GM12878 (cell line): ENCODE measurements at regions not wholly inside any gene's neighbourhood (a gene's known extent, or its start where the extent isn't known, plus 50 kb on each side); places are given as distances from the start of the nearest gene placed in this dataset.

Experiments used
- ATAC-seq: fragments of 200-7000 bp; cut with Tn5 transposase; 3 replicates; pipeline ENCODE4 v1.9.1; 2020; ENCODE audit warnings: mild to moderate bottlenecking, moderate library complexity
- BruUV-seq: library from RNA; stranded (reverse); fragments of 400-500 nt; replicated peaks from 2 replicates; lab custom pipeline; 2021; lab: Mats Ljungman, UMichigan
- CTCF ChIA-PET: fragments of 300-600 bp; sonication (Branson Sonifier 250); formaldehyde crosslinking; extraction: SDS; loops from one replicate; lab custom pipeline; 2021; ENCODE audit warnings: inconsistent platforms; lab: Yijun Ruan, JAX
- POLR2A ChIA-PET: fragments of 350-600 bp; formaldehyde crosslinking; extraction: SDS; loops from one replicate; lab custom pipeline; 2021; ENCODE audit warnings: inconsistent platforms; lab: Charles Lee
- RAD21 ChIA-PET: fragments of 300-600 bp; sonication (Branson Sonifier 250); formaldehyde crosslinking; loops from one replicate; lab custom pipeline; 2023; ENCODE audit warnings: antibody characterized with exemption; ENCODE audit not compliant: unreplicated experiment; lab: Charles Lee
- SMC1A ChIA-PET: fragments of 300-600 bp; sonication (Branson Sonifier 250); formaldehyde crosslinking; loops from one replicate; lab custom pipeline; 2023; ENCODE audit not compliant: unreplicated experiment, uncharacterized antibody; lab: Charles Lee
- DNase-seq: peaks from one replicate; pipeline ENCODE4 v3.0.0-alpha.2; 2011; ENCODE audit warnings: low read depth, low spot score
- FAIRE-seq: peaks from 3 replicates; lab custom pipeline; 2011; peaks lifted over from hg19 to GRCh38; lab: Jason Lieb, UNC
- H2AFZ ChIP-seq: 2 replicates; pipeline ENCODE4 v1.6.0; 2011; ENCODE audit warnings: low read depth, low read length, control low read depth; ENCODE audit not compliant: control insufficient read depth
- H3K27ac ChIP-seq: 2 replicates; pipeline ENCODE4 v1.5.1; 2011; ENCODE audit warnings: control low read depth; ENCODE audit not compliant: control insufficient read depth, insufficient read depth
- H3K27me3 ChIP-seq, 2 experiments: replicated peaks in 1 of 2; 2 replicates each; pipeline versions ENCODE4 v1.6.0 to v1.6.1; 2011; ENCODE audit warnings: low read length in 1 of 2; ENCODE audit not compliant: control insufficient read depth in 2 of 2, insufficient read depth in 2 of 2
- H3K36me3 ChIP-seq, 2 experiments: 2 replicates each; pipeline ENCODE4 v1.5.1; 2011; ENCODE audit warnings: low read length in 1 of 2; ENCODE audit not compliant: control insufficient read depth in 2 of 2, insufficient read depth in 2 of 2
- H3K4me1 ChIP-seq: 2 replicates; pipeline ENCODE4 v1.6.1; 2011; ENCODE audit warnings: mild to moderate bottlenecking, low read length, moderate library complexity, mixed read lengths; ENCODE audit not compliant: control insufficient read depth, insufficient read depth
- H3K4me2 ChIP-seq: 2 replicates; pipeline ENCODE4 v1.6.0; 2011; ENCODE audit warnings: control low read depth; ENCODE audit not compliant: control insufficient read depth, insufficient read depth
- H3K4me3 ChIP-seq: fragments of 200-600 bp; sonication (generic); 2 replicates; pipeline ENCODE4 v1.5.1; 2016
- H3K79me2 ChIP-seq: 2 replicates; pipeline ENCODE4 v1.6.0; 2011; ENCODE audit warnings: low read length; ENCODE audit not compliant: control insufficient read depth, insufficient read depth
- H3K9ac ChIP-seq: 2 replicates; pipeline ENCODE4 v1.8.0; 2011; ENCODE audit warnings: low read length, control low read depth, mixed read lengths; ENCODE audit not compliant: control insufficient read depth, insufficient read depth
- H3K9me3 ChIP-seq: replicated peaks from 3 replicates; pipeline ENCODE4 v1.5.1; 2011; ENCODE audit warnings: mild to moderate bottlenecking, low read length; ENCODE audit not compliant: control insufficient read depth, insufficient read depth
- H4K20me1 ChIP-seq: 2 replicates; pipeline ENCODE4 v1.6.0; 2011; ENCODE audit not compliant: control insufficient read depth, insufficient read depth
- BCL11A ChIP-seq: IDR thresholded peaks from 2 replicates; pipeline ENCODE4 v1.6.1; 2011; ENCODE audit warnings: low read depth, low read length
- BHLHE40 ChIP-seq, 2 experiments: fragments of 450-650 bp in 1 of 2; IDR thresholded peaks; 2 replicates each; pipeline ENCODE4 v1.6.1; 2011 to 2017; ENCODE audit warnings: low read depth in 2 of 2, borderline replicate concordance in 1 of 2, improper control_type of control experiment in 1 of 2, low read length in 1 of 2, mild to moderate bottlenecking in 1 of 2
- EED ChIP-seq: sonication (generic); IDR thresholded peaks from 2 replicates; pipeline ENCODE4 v1.6.1; 2016; ENCODE audit warnings: antibody characterized with exemption, low read depth
- EP300 ChIP-seq, 2 experiments: fragments of 150-350 bp in 1 of 2; IDR thresholded peaks; 2 replicates each; pipeline ENCODE4 v1.6.1; 2011 to 2012; ENCODE audit warnings: low read depth in 2 of 2, low read length in 2 of 2, borderline replicate concordance in 1 of 2, improper control_type of control experiment in 1 of 2, inconsistent platforms in 1 of 2; ENCODE audit not compliant: control insufficient read depth in 1 of 2
- FOS ChIP-seq: IDR thresholded peaks from 3 replicates; pipeline ENCODE4 v1.6.1; 2011; ENCODE audit warnings: borderline replicate concordance; ENCODE audit not compliant: insufficient read length; ENCODE audit errors: extremely low read depth
- NFYB ChIP-seq: IDR thresholded peaks from 2 replicates; pipeline ENCODE4 v1.6.1; 2011; ENCODE audit warnings: low read depth, mild to moderate bottlenecking, low read length, improper control_type of control experiment, moderate library complexity; ENCODE audit not compliant: insufficient read depth
- PBX3 ChIP-seq: IDR thresholded peaks from 2 replicates; pipeline ENCODE4 v1.6.1; 2011; ENCODE audit warnings: mild to moderate bottlenecking, low read depth, low read length, moderate library complexity; ENCODE audit not compliant: insufficient replicate concordance
- RFX5 ChIP-seq: IDR thresholded peaks from 2 replicates; pipeline ENCODE4 v1.6.1; 2011; ENCODE audit warnings: low read depth, low read length, improper control_type of control experiment
- SIX5 ChIP-seq: IDR thresholded peaks from 2 replicates; pipeline ENCODE4 v1.6.1; 2011; ENCODE audit warnings: mild to moderate bottlenecking, low read depth, low read length, moderate library complexity; ENCODE audit not compliant: severe bottlenecking
- SPI1 ChIP-seq: IDR thresholded peaks from 2 replicates; pipeline ENCODE4 v1.6.1; 2011; ENCODE audit warnings: low read depth, mild to moderate bottlenecking, low read length, moderate library complexity, borderline replicate concordance; ENCODE audit not compliant: insufficient read depth
- SRF ChIP-seq, 2 experiments: IDR thresholded peaks; 2 replicates each; pipeline ENCODE4 v1.6.1; 2011; ENCODE audit warnings: low read depth in 2 of 2, low read length in 2 of 2, mild to moderate bottlenecking in 1 of 2, moderate library complexity in 1 of 2
- STAT3 ChIP-seq: IDR thresholded peaks from 2 replicates; pipeline ENCODE4 v1.6.1; 2011; ENCODE audit warnings: low read depth, low read length, improper control_type of control experiment
- YY1 ChIP-seq: IDR thresholded peaks from 2 replicates; pipeline ENCODE4 v1.6.1; 2011; ENCODE audit warnings: low read depth, mild to moderate bottlenecking, low read length
- WGBS: methylation state at CpG from one replicate; pipeline ENCODE4 v1.1.6; 2016; ENCODE audit warnings: low lambda C conversion rate; ENCODE audit not compliant: insufficient replicate concordance, insufficient coverage; ENCODE audit errors: missing lambda C conversion rate; 5-methylcytosine and 5-hydroxymethylcytosine counted together
- in situ Hi-C: fragments of 300-500 bp; cut with MboI; formaldehyde crosslinking; loops from 9 replicates; pipeline ENCODE4 v1.14.3; 2018; ENCODE audit warnings: mixed read lengths
- intact Hi-C: fragments of 100-400 bp; cut with micrococcal nuclease; formaldehyde crosslinking; loops from one replicate; pipeline ENCODE4 v1.14.2; 2022; ENCODE audit not compliant: unreplicated experiment
- TF ChIP-seq, protein P1 (sequence below): IDR thresholded peaks from 2 replicates; pipeline ENCODE4 v1.6.1; 2012; ENCODE audit warnings: mild to moderate bottlenecking, low read depth, low read length

DNA sequence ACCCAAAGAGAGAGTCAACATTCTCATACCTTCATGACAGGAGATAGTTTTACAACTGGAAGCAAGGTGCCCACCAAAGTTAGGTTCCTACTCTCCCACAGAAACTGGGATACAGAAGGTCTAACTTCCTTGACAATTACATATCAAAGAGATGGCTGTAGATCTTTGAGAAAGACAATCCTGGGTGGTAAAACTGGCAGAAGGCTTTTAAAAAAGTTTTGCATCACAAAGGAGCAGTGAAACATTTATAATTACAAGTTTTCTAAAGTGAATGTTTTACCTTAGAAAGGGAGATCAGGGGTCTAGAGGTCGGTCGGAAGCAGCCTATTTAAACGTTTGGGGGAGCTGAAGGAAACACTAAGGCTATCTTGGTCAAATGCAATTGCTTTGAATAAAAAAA is 166.6 kb upstream of the STEAP1 start (continued):
- TF ChIP-seq, protein P1, sequence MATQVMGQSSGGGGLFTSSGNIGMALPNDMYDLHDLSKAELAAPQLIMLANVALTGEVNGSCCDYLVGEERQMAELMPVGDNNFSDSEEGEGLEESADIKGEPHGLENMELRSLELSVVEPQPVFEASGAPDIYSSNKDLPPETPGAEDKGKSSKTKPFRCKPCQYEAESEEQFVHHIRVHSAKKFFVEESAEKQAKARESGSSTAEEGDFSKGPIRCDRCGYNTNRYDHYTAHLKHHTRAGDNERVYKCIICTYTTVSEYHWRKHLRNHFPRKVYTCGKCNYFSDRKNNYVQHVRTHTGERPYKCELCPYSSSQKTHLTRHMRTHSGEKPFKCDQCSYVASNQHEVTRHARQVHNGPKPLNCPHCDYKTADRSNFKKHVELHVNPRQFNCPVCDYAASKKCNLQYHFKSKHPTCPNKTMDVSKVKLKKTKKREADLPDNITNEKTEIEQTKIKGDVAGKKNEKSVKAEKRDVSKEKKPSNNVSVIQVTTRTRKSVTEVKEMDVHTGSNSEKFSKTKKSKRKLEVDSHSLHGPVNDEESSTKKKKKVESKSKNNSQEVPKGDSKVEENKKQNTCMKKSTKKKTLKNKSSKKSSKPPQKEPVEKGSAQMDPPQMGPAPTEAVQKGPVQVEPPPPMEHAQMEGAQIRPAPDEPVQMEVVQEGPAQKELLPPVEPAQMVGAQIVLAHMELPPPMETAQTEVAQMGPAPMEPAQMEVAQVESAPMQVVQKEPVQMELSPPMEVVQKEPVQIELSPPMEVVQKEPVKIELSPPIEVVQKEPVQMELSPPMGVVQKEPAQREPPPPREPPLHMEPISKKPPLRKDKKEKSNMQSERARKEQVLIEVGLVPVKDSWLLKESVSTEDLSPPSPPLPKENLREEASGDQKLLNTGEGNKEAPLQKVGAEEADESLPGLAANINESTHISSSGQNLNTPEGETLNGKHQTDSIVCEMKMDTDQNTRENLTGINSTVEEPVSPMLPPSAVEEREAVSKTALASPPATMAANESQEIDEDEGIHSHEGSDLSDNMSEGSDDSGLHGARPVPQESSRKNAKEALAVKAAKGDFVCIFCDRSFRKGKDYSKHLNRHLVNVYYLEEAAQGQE: no peak
- TF ChIP-seq SRF (IDR thresholded peaks at IDR 0.05; ENCODE audit: low read depth in 2 of 2, low read length in 2 of 2): no peak

GRCh38 chr7:89988074-89988473 is 166.2 kb upstream of the STEAP1 start:
- in situ Hi-C loops: no loop called here
- CTCF ChIA-PET: no interaction called here
- no peak overlapping the region for H3K9ac ChIP-seq
- no peak for TF ChIP-seq EED
- TF ChIP-seq SPI1: no peak
- TF ChIP-seq, protein P1: no peak
- TF ChIP-seq PBX3: no peak
- no peak for TF ChIP-seq FOS
- no peak for TF ChIP-seq BHLHE40 (IDR thresholded peaks at IDR 0.05; ENCODE audit: borderline replicate concordance in 1 of 2, low read depth in 2 of 2, low read length in 1 of 2)
- no peak for TF ChIP-seq NFYB
- no peak for TF ChIP-seq YY1
- TF ChIP-seq SIX5: no peak
- TF ChIP-seq BCL11A: no peak
- TF ChIP-seq RFX5: no peak
- no peak for TF ChIP-seq STAT3
- TF ChIP-seq EP300 (IDR thresholded peaks at IDR 0.05; ENCODE audit: borderline replicate concordance in 1 of 2, control insufficient read depth in 1 of 2, low read depth in 2 of 2, low read length in 2 of 2): no peak
- TF ChIP-seq, all 136 proteins: peak for 0
- Histone ChIP-seq H2AFZ (no peak overlapping the region), H3K4me3 (no peak overlapping the region), H3K27ac (no peak overlapping the region), H4K20me1 (no peaks in the 10 kb centered on the region), H3K9me3 (no peaks in the 10 kb centered on the region), H3K27me3 (no peaks in the 10 kb centered on the region), H3K4me1 (no peaks in the 10 kb centered on the region), H3K79me2 (no peaks in the 10 kb centered on the region), H3K4me2 (no peak overlapping the region), H3K36me3 (no peaks in the 10 kb centered on the region)
- no peak for FAIRE-seq
- RAD21 ChIA-PET: no interaction called here
- DNase-seq: no peak
- SMC1A ChIA-PET: no interaction called here
- intact Hi-C loops: loop anchor here (5.0 kb wide), 1 partner anchor 36 kb away; no protein-coding TSS in a partner anchor
- 0% methylated on average over 1 of the region's 1 CpG for WGBS
- BruUV-seq: no TSS peak
- no peak for ATAC-seq
- POLR2A ChIA-PET: no interaction called here
